ENCODE measurements at regions not wholly inside any gene's neighbourhood (a gene's known extent, or its start where the extent isn't known, plus 50 kb on each side); places are given as distances from the start of the nearest gene placed in this dataset.

- H2AK5ac ChIP-seq (ENCODE audit: low read depth, low read length), result no peak overlapping the region
- H4K5ac ChIP-seq (ENCODE audit: low read depth, low read length), result no peak overlapping the region
- H2BK120ac ChIP-seq (ENCODE audit: low read depth, low read length), result no peak overlapping the region
- dilution Hi-C loops (cut with HindIII; ENCODE audit: low sequenced_read_pairs, unreplicated experiment), result no loop called here
- H2BK20ac ChIP-seq (ENCODE audit: low read depth, low read length), result no peak overlapping the region
- no peaks in the 10 kb centered on the region for H4K20me1 ChIP-seq (ENCODE audit: insufficient read depth, low read length)
- intact Hi-C loops (cut with micrococcal nuclease), result no loop called here
- H2BK15ac ChIP-seq (ENCODE audit: low read depth, low read length), result no peak overlapping the region
- DNase-seq, result no peak
- TF ChIP-seq NFE2L2 (IDR thresholded peaks at IDR 0.05; ENCODE audit: low read depth, low read length) (no peak), ELK1 (IDR thresholded peaks at IDR 0.05; ENCODE audit: borderline replicate concordance, low read depth, low read length) (no peak)
- ChIA-PET POLR2A (ENCODE audit: unreplicated experiment) (no interaction called here), CTCF (no interaction called here)
- BruUV-seq (replicated peaks), result no TSS peak
- no peak overlapping the region for H4K91ac ChIP-seq (ENCODE audit: insufficient read depth, low read depth, low read length)
- no peaks in the 10 kb centered on the region for H3K4me1 ChIP-seq (ENCODE audit: control insufficient read depth, insufficient read depth, low read length)
- no peaks in the 10 kb centered on the region for H3K79me1 ChIP-seq (ENCODE audit: low read depth in 1 of 2, low read length in 2 of 2)
- H3K14ac ChIP-seq (replicated peaks; ENCODE audit: low read depth, low read length), result no peak overlapping the region
- no peaks in the 10 kb centered on the region for H3K9me1 ChIP-seq (ENCODE audit: insufficient read depth, low read length)
- no peak overlapping the region for H3K9ac ChIP-seq (ENCODE audit: low read depth, low read length)
- no peak overlapping the region for H2BK5ac ChIP-seq (ENCODE audit: low read depth, low read length, poor library complexity, severe bottlenecking)
- no peak overlapping the region for H4K8ac ChIP-seq (ENCODE audit: low read depth in 2 of 2, low read length in 2 of 2)
- H3K27me3 ChIP-seq (ENCODE audit: control insufficient read depth, insufficient read depth, low read length), result no peaks in the 10 kb centered on the region
- no peaks in the 10 kb centered on the region for H3K36me3 ChIP-seq (ENCODE audit: control insufficient read depth, insufficient read depth, low read length)
- no peak overlapping the region for H3K27ac ChIP-seq (ENCODE audit: insufficient read depth, low read length)
- H3K4me3 ChIP-seq (ENCODE audit: insufficient read depth, low read depth, low read length), result no peak overlapping the region
- H3K23ac ChIP-seq (ENCODE audit: low read depth, low read length), result no peak overlapping the region
- in situ Hi-C loops (cut with MboI; ENCODE audit: low sequenced_read_pairs), result no loop called here
- H2AFZ ChIP-seq (replicated peaks; ENCODE audit: low read length, poor library complexity), result no peak overlapping the region
- no peak overlapping the region for H2AK9ac ChIP-seq (replicated peaks; ENCODE audit: low read depth, low read length, poor library complexity)
- WGBS, 2 experiments (ENCODE audit: extremely low coverage in 2 of 2, insufficient read length in 1 of 2), result no CpG with 5 or more reads among the region's 1 CpG
- no peak overlapping the region for H3K4ac ChIP-seq (ENCODE audit: low read depth, low read length)
- no peak overlapping the region for H3K56ac ChIP-seq (ENCODE audit: extremely low read depth, insufficient read depth, low read length)
- no peaks in the 10 kb centered on the region; the same call in 1 of the 2 replicates for H3K9me3 ChIP-seq (ENCODE audit: control insufficient read depth, insufficient read depth, low read length)
- no peak overlapping the region for H3K4me2 ChIP-seq (ENCODE audit: low read depth, low read length)
- no peak for ATAC-seq (ENCODE audit: low read depth)
- no peak overlapping the region for H3K18ac ChIP-seq (ENCODE audit: low read depth, low read length)
Observed at GRCh38 chr9:11632691-11633090, 1019.9 kb upstream of the PTPRD start.

Data from IMR-90 (cell line).